NAMALWA (cell line): ENCODE measurements at regions not wholly inside any gene's neighbourhood (a gene's known extent, or its start where the extent isn't known, plus 50 kb on each side); places are given as distances from the start of the nearest gene placed in this dataset.

Experiments
- DNase-seq: peaks from one replicate; pipeline ENCODE4 v3.0.0-alpha.2; 2015; ENCODE audit warnings: low spot score

DNA sequence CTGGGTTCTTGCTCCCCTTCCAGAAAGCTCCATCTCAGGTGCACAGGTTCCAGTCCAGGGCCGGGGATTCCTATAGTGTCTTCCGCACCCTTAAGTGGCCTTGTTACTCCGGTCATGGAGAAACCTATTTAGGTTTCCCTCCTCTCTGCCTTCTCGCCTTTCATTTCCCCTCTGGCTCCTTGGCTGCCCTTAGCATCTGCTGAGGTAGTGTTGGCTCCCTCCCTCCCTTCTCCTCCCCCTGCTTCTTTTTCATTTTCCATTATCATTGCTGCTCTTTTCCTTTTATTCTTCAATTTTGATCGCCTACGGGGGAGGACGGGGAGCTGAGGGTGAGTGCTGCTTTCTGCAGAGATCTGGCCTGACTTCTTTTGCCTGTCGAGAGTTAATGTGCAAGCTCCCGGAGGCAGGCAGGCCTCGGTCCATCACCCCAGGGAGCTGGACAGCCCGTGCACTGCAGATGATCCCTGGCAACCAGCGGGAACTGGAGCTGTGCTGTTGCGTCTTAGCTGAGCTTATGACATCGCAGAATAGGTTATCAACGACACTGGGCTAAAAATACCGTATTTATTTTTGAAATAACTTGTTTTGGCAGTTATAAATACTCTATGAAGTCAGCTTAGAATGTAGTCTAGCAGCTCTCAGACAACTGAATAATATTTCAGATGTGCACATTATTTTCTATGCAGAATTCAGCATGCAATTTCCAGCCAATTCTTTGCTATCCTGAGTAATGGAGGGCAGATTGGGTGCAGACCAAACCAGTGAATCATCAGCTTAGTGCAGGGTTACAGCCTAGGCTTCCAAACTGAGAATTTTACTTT is 141.9 kb downstream of the SLC4A3 start:
- DNase-seq: no peak

GRCh38 chr2:219772103-219772635 is 144.7 kb downstream of the SLC4A3 start:
- DNase-seq: no peak

- no peak for DNase-seq
Measured at GRCh38 chr2:219772697-219773096, 145.3 kb downstream of the SLC4A3 start.

GRCh38 chr2:219775506-219775905 is 148.1 kb downstream of the SLC4A3 start:
- no peak for DNase-seq

DNA sequence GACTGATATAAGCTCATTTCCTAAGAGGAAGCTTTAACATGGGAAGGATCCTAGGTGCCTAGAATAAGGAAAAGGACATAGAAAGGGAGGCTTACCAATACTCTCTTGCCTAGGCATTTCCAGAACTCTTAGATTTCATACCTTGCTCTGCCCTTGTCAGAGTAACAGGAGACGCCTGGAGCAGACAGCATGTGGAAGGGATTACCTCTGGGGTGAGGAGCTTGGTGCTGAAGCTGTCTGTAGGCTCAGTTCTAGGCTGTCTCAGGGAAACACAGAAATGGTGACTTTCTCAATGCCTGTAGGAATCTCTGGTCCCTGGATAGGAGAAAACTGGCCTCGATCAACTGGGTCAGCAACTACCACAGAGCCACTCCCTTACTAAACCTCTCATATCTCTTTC is 150.0 kb downstream of the SLC4A3 start:
- no peak for DNase-seq

DNA sequence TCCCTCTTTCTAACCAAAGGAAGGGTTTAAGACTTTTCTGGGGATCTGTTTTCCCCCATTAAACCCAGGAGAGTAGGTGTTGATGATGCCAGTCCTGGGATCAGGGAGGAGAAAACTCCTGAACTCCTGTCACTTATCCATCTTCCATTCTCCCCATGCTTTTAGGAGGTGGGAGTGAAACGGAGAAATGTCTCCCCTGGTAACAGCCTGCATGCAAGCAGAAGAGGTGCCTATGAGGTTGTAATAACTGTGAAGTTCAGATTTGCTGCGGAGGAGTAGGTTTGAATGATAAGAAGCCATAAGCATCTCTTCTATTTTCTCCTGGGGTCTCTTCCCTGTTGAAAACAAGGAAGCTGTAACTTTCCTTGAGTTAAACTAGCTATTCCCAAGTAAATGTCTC is 150.8 kb downstream of the SLC4A3 start:
- no peak for DNase-seq

- DNase-seq: no peak
Measured at GRCh38 chr2:219782737-219783348, 155.4 kb downstream of the SLC4A3 start.

DNA sequence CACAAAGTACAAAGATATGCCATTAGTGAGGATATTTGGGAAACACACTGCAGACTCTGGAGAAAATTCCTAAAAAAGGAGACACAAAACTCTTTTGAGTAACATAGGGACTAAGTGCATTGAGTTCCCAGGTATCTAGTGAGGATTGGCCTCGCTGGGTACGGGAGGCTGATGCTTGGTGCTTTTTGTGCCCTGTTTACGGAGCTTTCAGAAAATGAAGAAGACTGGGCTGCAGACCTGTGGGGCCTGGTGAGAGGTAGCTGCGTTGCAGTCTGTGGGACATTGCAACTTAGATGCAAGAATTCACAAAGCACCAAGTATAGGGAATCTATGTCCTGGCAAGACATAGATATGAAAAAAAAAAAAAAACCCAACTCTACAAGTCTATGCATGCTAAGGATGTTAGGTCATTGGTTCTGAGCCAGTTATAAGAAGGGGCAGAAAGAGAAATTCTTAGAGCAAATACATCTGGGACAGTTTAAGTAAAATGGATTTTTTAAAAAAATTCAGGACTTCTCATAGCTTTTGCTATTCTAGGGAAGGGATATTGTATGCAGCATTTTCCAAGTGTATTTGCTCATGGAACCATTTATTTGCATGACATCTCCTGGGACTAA is 156.0 kb downstream of the SLC4A3 start:
- DNase-seq: no peak

DNA sequence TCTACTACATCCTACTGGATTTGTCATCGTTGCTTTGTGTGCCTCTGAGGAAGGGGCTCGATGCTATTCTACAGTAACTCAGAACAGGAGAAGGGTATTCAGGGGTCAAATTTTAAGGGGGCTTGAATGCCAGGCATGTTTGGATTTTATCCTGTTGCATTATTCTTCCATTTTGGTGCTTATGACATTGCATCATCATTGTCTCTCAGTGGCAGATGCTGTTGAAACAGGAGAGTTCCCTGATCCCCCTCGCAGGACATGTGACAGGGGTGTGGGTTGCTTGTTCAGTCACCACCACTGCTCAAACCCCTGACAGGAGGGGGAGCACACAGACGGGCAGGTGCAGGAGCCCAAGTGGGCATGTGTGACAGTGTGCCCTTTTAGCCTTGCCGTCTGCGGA is 156.7 kb downstream of the SLC4A3 start:
- no peak for DNase-seq

- no peak for DNase-seq
Measured at GRCh38 chr2:219789476-219789875, 162.0 kb downstream of the SLC4A3 start.

DNA sequence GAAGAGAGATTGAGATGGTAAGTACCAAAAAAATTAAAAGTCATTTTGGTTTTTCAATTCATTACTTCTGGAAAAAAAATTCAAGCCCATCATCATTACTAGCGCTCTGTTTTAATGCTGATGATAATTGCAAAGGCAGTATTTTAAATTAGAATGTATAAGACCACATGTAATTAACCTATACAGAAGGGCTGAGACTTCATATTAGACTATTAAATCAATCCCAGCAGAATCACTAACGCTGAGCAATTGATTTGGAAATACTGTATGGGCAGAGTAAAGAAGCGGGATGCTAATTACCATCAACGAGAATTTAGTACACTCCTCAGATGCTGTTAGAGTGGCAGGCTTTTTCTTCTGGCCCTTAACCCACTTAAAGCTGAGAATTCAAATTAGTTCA is 165.0 kb downstream of the SLC4A3 start:
- no peak for DNase-seq

GRCh38 chr2:219798430-219798829 is 171.0 kb downstream of the SLC4A3 start:
- DNase-seq: no peak

GRCh38 chr2:219803294-219803693 is 175.9 kb downstream of the SLC4A3 start:
- DNase-seq: no peak

DNA sequence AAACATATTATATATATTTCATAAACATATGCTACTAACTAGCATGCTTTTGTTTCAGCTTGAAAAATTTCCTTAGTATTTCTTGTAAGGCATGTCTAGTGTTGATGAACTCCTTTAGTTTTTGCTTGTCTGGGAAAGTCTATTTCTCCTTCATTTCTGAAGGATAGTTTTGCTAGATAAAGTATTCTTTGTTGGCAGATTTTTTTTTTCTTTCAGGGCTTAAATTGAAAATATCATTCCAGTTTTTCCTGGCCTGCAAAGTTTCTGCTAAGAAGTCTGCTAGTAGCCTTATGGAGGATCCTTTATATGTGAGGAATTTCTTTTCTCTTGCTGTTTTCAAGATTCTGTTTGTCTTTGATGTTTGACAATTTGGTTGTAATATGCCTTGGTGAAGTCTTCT is 183.5 kb downstream of the SLC4A3 start:
- DNase-seq: no peak

DNA sequence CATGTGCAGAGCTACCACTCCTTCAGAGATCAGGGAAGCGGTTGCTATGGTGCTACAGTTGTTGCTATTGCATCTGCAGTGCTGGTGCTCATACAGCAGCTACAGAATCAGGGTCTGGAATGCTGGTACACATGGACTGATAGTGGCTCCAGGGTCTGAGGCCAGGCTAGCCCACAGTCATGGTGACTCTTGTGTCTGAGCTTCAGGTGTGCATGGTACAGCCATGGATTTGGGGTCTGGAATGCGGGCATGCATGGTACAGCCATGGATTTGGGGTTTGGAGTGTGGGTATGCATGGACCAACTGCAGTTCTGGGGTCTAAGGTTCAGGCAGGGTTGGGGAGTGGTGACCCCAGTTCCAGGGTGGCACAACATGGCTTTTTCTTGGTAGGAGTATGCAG is 185.2 kb downstream of the SLC4A3 start:
- DNase-seq: no peak

GRCh38 chr2:219820767-219821166 is 193.3 kb downstream of the SLC4A3 start:
- DNase-seq: no peak

DNA sequence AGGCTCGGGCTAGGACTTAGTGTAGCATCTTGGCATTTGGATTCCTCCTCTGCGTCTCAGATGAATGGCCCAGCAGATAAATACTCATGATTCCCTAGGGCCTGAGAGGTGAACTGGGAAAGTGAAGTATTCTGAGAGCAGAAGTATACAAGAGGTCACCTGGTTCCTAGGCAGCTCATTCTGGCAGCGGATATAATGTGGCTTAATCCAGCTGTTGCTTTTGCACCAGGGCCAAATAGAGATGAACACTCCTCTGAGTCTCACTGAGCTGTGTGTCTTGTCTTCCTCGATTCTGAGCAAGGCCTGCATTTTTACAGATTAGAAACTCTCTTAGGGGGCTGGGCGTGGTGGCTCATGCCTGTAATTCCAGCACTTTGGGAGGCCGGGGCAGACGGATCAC is 196.1 kb downstream of the SLC4A3 start:
- no peak for DNase-seq

DNA sequence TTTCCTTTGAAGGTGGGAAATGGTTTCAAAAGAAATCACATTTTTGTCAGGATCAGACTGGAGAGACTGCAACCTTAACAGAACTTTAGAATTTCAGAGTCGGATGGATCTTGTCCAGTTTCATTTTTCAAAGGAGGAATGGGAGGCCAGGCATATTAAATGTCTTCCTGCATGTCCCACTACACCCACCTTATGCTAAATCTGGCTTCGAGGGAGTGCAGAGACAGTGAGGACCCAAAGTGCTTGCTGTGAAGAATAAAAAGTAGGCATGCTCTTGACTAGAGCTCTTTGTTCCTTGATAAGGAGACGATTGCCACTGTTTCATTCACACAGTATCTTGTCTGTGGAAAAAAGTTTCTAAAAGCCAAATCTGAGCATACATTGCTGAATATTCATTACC is 197.6 kb downstream of the SLC4A3 start:
- no peak for DNase-seq

GRCh38 chr2:219828127-219828526 is 200.7 kb downstream of the SLC4A3 start:
- no peak for DNase-seq

DNA sequence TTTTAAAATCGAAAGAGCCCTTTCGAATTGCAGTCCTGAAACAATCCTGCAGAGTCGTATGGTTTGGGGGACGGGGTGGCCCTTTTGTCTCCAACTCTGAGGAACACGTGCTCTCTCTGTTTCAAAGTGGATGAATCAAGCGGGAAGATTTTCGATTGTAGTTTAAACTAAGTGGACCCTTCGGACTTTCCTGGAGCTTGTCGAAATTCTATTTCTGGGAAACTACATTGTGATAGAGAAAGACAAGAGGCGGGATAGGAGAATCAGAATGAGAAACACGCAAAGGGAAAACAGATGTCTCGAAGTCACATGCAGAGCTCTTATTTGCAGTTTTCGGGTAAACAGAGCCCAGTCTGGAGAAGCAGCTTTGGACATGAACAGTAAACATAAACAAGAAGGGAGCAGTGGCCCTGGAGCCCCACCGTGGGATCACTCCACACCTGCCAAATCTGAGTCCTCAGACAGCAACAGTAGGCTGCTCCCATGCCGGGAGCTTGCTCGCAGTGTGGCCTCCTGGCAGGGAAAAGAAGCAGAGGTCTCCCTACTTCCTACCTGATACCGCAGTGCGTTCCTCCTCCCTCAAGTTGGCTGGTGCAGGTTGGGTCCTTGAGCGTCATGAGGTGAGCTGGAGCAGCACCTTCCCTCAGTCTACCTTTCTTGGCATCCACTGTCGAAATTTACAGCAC is 202.4 kb downstream of the SLC4A3 start:
- no peak for DNase-seq

- DNase-seq: no peak
Measured at GRCh38 chr2:219830353-219830738, 202.9 kb downstream of the SLC4A3 start.

DNA sequence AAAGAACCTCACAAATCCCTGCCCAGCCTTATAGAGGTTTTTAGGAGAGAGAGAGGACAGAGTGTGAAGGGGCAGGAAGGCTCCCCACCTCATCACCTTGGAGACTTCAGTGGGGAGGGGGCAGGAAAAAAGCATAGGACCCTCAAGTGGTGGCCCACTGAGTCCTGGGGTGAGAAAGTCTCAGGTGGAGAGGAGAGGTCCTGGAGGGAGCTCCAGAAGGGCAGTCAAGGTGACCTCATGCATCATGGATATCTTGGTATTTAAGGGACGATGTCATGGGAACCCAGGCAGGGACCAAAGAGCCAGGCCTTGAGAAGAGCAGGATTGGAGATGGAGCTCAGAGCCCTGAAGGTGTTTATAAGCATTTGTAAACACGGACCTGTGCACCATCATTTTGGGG is 204.5 kb downstream of the SLC4A3 start:
- DNase-seq: no peak

DNA sequence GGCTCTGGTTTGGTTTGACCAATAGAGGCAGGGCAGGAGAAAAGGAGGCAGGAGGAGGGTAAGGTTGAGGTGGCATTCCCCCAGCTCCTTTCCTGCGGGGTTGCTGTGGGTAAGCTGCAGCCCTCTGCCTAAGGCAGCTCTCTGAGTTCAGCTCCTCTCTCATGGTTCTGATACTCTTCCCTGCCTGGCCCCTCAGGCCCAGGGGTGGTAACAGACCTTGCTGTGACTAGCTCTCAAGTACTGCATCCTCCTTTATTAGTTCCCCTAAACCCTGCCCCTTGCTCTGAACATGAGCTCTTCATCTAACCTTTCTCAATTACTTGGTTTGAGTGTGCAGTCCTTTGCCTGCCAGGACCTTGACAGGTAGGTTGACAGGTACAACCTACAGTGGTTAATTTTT is 205.5 kb downstream of the SLC4A3 start:
- no peak for DNase-seq
